GM19328 (cell line): ENCODE measurements at regions not wholly inside any gene's neighbourhood (a gene's known extent, or its start where the extent isn't known, plus 50 kb on each side); places are given as distances from the start of the nearest gene placed in this dataset.

Experiments used
- ATAC-seq: cut with Tn5 transposase; IDR thresholded peaks from one replicate; pipeline ENCODE4 v1.9.1; 2021; ENCODE audit warnings: mild to moderate bottlenecking, moderate library complexity; ENCODE audit not compliant: unreplicated experiment

- no peak for ATAC-seq
Observed at GRCh38 chr1:177848577-177848976, 121.3 kb downstream of the SEC16B start.

- no peak for ATAC-seq
Observed at GRCh38 chr1:177847843-177848242, 122.0 kb downstream of the SEC16B start.

GRCh38 chr1:177838907-177839485 lies 130.9 kb downstream of the SEC16B start:
- no peak for ATAC-seq

DNA sequence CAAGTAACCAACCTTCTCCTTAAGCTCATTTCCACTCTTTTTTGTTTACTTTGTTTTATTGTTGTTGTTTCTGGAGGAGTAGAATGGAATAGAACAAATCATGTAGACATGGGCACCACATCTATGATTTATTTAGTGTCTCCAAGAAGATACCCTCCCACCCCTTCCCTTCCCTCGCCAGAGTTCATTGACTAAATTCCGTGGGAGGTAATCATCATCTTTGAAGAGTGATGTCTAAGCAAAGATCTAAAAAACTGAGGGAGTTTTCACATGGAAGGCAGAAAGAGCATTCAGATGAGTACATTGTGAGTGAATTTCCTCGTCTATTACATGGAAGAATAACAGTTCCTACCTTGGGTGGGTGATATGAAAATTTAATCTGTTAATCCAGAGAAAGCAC lies 136.2 kb downstream of the SEC16B start:
- no peak for ATAC-seq

- no peak for ATAC-seq
Observed at GRCh38 chr1:177830531-177831135, 139.2 kb downstream of the SEC16B start.

DNA sequence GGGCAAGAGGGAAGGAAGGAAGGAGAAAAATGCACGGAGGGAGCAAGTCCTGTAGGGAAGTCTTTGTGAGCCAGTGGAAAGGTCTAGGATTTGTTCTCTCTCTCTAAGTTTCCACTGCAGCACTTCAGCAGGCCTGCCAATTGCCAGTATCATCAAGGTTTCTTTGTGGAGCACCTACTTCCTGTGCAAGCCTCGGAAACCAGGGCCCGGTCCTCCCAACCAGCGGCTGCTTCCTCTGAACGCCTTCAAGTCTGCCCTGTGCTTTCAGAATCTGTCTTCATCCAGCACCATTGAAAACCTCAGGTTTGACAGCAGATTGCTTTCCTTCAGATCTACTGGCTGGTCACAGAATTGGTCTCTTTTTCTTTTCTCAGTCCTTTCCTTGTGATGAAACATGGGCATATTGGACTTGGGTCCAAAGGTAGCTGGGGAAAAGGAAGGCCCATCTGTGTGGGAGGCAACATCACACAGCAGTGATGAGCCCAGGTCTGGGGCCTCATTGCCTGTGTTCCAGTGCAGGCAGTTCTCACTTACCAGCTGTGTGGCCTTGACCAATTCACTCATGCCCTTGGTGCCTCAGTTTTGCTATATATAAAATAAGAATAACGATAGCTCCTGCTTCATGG lies 144.5 kb downstream of the SEC16B start:
- ATAC-seq: no peak

DNA sequence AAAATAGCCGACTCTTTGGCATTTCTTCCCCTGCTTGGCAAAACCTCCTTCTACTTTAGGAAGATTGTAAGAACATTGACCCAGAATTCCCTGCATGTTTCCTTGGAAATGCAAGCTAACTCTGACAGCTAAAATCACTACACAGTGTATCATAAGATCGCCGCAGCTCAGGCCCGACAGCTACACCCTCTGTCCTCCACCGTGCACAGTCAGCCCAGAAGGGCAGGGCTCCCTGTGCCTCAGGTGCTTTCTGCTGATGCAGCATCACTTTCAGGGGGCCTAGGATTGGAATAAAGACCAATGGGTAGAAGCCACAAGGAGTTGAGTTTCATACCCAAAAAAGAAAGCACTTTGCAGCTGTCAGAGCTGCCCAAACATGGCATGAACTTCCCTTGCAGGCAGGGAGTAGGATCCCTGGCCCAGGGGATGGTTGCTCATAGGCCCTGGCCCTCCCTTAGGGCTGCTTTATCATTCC lies 145.3 kb downstream of the SEC16B start:
- ATAC-seq: no peak

GRCh38 chr1:177820213-177820612 lies 149.6 kb downstream of the SEC16B start:
- no peak for ATAC-seq

- peak; percentile 79 for ATAC-seq
Observed at GRCh38 chr1:177817937-177818875, 151.7 kb downstream of the SEC16B start.

GRCh38 chr1:177812650-177813049 lies 157.2 kb downstream of the SEC16B start:
- no peak for ATAC-seq

- ATAC-seq: no peak
Observed at GRCh38 chr1:177812144-177812543, 157.7 kb downstream of the SEC16B start.

- no peak for ATAC-seq
Observed at GRCh38 chr1:177811429-177811828, 158.4 kb downstream of the SEC16B start.

GRCh38 chr1:177809819-177810218 lies 160.0 kb downstream of the SEC16B start:
- no peak for ATAC-seq

- no peak for ATAC-seq
Observed at GRCh38 chr1:177802304-177802703, 167.6 kb downstream of the SEC16B start.

GRCh38 chr1:177801790-177802189 lies 168.1 kb downstream of the SEC16B start:
- ATAC-seq: no peak

DNA sequence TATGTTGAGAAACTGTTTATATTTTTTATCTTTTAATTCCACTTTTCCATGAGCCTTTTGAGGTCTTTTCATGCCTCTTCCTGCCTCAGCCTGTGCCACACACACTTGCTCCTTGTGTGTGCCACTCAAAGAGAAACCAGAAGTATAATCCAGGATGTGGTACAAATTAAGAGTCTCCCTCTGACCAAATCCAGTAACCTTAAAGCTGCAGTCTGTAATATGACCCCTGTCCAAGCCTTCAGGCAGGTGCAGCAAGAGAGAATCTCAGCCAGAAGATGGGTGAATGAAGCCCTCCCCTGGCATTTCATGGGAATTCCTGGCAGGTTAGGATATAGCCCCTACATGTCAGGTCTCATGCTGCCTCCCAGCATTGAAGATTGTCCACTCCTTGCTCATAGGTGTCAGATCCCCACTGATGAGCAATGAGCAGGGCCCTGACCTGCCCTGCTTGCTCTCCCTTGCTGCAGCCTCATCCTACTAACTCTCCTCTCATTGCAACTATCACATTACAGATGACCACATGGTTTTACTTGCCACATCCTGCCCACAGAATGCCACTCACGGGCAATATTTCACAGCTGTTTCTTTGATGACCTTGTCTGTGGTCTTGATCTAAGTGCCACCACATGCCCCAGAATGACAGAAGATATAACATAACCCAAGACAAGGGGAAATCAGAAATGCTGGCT lies 169.3 kb downstream of the SEC16B start:
- no peak for ATAC-seq

- no peak for ATAC-seq
Observed at GRCh38 chr1:177799746-177800145, 170.1 kb downstream of the SEC16B start.

DNA sequence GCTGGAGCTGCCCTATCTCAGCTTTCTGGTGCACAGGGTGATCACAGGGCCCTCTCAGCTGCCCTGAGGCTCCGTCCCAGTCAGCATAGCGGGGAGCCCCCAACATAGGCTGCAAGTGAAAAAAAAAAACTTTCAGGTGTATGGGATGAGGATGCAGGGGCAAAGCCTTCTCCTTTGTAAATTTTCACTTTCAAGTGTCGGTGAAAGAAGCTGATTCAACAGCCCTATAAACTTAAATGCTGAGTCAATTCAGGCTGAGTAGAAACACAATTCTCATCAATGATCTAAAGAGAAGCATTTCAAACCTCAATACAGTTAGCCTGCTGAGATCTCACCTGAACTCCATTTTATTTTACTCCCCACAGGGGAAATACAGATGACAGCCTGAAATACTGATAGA lies 171.2 kb downstream of the SEC16B start:
- no peak for ATAC-seq

DNA sequence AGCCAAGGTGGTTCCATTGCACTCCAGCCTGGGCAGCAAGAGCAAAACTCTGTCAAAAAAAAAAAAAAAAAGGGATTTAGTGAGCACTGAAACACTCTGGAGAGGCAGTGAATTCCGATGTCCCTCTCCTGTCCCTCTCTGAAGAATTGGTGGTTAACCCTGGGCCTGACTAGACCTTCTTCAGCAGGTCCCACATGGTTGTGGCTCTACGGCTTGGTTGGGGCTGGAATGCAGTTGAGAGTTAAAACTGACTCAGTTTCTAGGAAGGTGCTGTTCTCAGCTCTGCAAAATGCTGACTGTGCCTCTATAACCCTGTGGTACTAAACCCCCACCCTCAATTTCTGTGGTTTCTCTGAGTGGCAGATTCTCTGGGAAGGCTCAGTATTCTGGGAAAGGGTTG lies 173.3 kb downstream of the SEC16B start:
- no peak for ATAC-seq

DNA sequence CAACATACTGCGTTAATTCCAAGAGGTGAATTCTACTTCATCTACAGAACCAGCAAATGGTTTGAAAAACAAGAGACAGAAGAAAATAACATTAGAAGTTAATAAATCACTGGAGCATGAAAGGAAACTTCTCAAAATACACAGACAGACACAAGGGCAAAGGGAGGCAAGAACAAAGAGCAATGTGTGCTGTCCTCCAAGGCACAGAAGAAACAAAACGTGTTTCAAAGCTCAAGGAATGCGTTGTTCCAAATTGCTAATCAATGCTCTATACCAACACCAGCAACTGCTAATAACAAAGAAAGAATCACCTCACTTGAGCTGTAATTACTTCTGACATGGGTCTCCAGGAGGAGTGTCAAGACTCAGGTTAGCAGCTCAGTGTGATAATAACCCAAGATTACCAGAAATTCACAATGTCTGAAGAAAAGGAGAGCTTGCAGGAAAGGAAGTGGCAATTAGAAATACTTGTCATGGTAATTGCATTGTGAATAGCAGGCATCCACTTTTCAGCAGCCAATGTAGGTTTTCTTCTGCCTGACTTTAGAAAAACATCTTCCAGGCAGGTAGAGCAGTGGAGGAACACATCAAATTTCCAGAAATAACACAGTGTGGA lies 175.4 kb downstream of the SEC16B start:
- ATAC-seq: no peak
